ENCODE measurements at regions not wholly inside any gene's neighbourhood (a gene's known extent, or its start where the extent isn't known, plus 50 kb on each side); places are given as distances from the start of the nearest gene placed in this dataset.

- TF ChIP-seq POLR2A (IDR thresholded peaks at IDR 0.05) (no peak), CTCF (IDR thresholded peaks at IDR 0.05 in 4 of 5, conservative IDR thresholded peaks at IDR 0.05 in 1 of 5) (no peak)
These were observed 257.5 kb downstream of the PHF14 start for GRCh38 chr7:11231190-11231589.
